ENCODE measurements at regions not wholly inside any gene's neighbourhood (a gene's known extent, or its start where the extent isn't known, plus 50 kb on each side); places are given as distances from the start of the nearest gene placed in this dataset.

DNA sequence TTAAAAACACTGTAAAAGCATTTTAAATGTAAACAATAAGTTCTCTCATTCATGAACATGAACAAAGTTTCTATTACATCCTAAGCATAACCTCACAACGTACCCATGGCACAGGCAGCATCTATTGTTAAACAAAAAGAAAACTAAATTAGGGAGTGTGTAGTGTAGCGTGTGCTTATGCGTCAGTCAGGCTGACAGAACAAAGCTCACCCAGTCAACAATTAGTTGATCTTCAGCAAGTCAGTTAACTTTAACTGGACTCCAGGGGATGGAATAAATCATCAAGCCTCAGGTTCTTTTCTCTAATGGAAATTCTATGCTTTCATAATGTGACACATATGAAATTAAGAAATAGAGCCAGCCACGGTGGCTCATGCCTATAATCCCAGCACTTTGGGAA is 91.6 kb upstream of the ODAD2 start:
- TF ChIP-seq EP300 (IDR thresholded peaks at IDR 0.05) (no peak), POLR2A (IDR thresholded peaks at IDR 0.05) (no peak)
